ENCODE measurements at regions not wholly inside any gene's neighbourhood (a gene's known extent, or its start where the extent isn't known, plus 50 kb on each side); places are given as distances from the start of the nearest gene placed in this dataset.

DNA sequence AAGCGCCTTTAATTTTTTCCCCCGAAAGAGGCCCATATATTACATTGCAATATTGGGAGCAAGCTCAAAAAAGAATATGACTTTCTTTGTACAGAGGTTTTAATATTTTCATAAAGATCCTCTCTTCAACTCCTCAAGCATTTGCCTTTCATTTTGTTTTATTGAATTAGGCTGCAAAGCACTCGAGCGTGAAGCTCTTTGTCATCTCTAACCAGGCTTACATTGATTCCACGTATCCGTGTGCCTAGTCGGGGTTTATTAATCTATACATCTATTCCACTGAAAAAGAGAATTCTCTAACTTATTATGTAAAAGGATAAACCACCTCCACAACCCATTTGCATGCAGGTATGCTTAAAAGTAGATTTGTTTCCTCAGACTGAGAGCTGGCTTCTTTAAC is 234.8 kb upstream of the TMPO start:
- TF ChIP-seq, protein P1, sequence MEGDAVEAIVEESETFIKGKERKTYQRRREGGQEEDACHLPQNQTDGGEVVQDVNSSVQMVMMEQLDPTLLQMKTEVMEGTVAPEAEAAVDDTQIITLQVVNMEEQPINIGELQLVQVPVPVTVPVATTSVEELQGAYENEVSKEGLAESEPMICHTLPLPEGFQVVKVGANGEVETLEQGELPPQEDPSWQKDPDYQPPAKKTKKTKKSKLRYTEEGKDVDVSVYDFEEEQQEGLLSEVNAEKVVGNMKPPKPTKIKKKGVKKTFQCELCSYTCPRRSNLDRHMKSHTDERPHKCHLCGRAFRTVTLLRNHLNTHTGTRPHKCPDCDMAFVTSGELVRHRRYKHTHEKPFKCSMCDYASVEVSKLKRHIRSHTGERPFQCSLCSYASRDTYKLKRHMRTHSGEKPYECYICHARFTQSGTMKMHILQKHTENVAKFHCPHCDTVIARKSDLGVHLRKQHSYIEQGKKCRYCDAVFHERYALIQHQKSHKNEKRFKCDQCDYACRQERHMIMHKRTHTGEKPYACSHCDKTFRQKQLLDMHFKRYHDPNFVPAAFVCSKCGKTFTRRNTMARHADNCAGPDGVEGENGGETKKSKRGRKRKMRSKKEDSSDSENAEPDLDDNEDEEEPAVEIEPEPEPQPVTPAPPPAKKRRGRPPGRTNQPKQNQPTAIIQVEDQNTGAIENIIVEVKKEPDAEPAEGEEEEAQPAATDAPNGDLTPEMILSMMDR (IDR thresholded peaks at IDR 0.05): no peak
- no peak for TF ChIP-seq POLR2A (IDR thresholded peaks at IDR 0.05)

Data from thyroid gland (tissue), 4 donors.